Esophagus squamous epithelium (tissue), 4 donors: ENCODE measurements at regions not wholly inside any gene's neighbourhood (a gene's known extent, or its start where the extent isn't known, plus 50 kb on each side); places are given as distances from the start of the nearest gene placed in this dataset.

Experiments used
- CTCF ChIP-seq, 6 experiments: fragments of 450-650 bp in 4 of 6; fragments of 200-600 bp in 2 of 6; sonication (generic) in 2 of 6; IDR thresholded peaks; one replicate each; pipeline ENCODE4 v1.5.1; 2016 to 2019; ENCODE audit warnings: antibody characterized with exemption in 6 of 6, mild to moderate bottlenecking in 4 of 6, moderate library complexity in 4 of 6
- POLR2A ChIP-seq, 4 donors: fragments of 450-650 bp; IDR thresholded peaks; one replicate each; pipeline ENCODE4 v1.6.1; 2017; ENCODE audit warnings: antibody characterized with exemption in 4 of 4, mild to moderate bottlenecking in 4 of 4, moderate library complexity in 3 of 4

DNA sequence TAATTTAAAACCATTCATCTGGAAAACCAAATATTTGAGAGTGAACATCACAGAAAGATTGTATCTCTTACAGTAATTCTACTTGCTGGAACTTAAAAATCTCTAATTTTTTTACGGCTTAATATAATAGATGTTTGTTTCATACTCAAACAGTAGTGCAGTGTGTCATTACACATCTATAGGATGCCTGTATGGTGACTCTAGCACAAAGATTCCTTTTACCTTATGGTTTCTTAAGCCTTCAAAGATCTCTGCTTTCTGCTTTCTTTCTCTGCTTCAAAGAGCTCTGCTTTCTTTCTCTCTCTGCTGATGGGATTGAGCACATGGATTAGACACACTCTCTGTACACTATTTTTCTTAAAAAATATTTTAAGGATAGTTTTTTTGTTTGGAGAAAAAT is 374.0 kb upstream of the CDH9 start:
- TF ChIP-seq CTCF (IDR thresholded peaks at IDR 0.05) (no peak), POLR2A (IDR thresholded peaks at IDR 0.05) (no peak)
